Mammary epithelial cell (primary cell): ENCODE measurements at regions not wholly inside any gene's neighbourhood (a gene's known extent, or its start where the extent isn't known, plus 50 kb on each side); places are given as distances from the start of the nearest gene placed in this dataset.

Experiments used
- CTCF ChIP-seq, 2 donors: IDR thresholded peaks in 1 of 2; conservative IDR thresholded peaks in 1 of 2; 2 replicates each; pipeline ENCODE4 v1.5.1; 2011 to 2012; ENCODE audit warnings: inconsistent platforms in 2 of 2, low read length in 2 of 2, mild to moderate bottlenecking in 2 of 2, control low read depth in 1 of 2, low read depth in 1 of 2; ENCODE audit not compliant: insufficient read depth in 1 of 2; ENCODE audit errors: extremely low read depth in 1 of 2
- EZH2 ChIP-seq: IDR thresholded peaks from 2 replicates; pipeline ENCODE4 v1.6.1; 2012; ENCODE audit warnings: low read length, inconsistent platforms, borderline replicate concordance

DNA sequence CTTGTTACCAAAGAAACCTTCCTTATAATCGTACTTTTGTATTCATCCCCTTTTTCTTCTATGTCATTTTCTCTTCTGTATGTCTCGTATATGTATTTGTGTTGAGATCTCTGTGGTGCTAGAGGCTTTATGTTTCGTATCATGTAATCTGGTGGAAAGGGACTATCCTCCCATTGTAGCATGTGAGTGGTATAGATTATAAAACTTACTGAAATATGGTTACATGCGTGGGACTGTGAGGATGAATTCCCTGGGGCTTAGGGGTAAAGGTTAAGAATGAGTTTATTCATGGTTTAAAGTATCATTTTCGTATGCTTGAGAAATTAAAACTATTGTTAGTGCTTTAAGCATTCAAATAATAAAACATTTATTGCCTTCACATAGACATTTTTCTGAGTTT is 141.9 kb downstream of the ANKRD7 start:
- TF ChIP-seq CTCF (conservative IDR thresholded peaks at IDR 0.05 in 1 of 2, IDR thresholded peaks at IDR 0.05 in 1 of 2; ENCODE audit: extremely low read depth in 1 of 2, insufficient read depth in 1 of 2, low read depth in 1 of 2, low read length in 2 of 2) (no peak), EZH2 (no peak)
